Fibroblast of lung (primary cell): ENCODE measurements at regions not wholly inside any gene's neighbourhood (a gene's known extent, or its start where the extent isn't known, plus 50 kb on each side); places are given as distances from the start of the nearest gene placed in this dataset.

Source experiments
- EZH2 ChIP-seq: IDR thresholded peaks from 2 replicates; pipeline ENCODE4 v1.5.1; 2012; ENCODE audit warnings: low read length, control low read depth, mild to moderate bottlenecking; ENCODE audit errors: missing control alignments
- TF ChIP-seq, protein P1 (sequence below), 2 donors: IDR thresholded peaks in 1 of 2; conservative IDR thresholded peaks in 1 of 2; 1 replicate in 1 of 2; 2 replicates in 1 of 2; pipeline ENCODE4 v1.5.1; 2011 to 2012; ENCODE audit warnings: low read length in 2 of 2, control low read depth in 1 of 2, inconsistent platforms in 1 of 2, low read depth in 1 of 2, mild to moderate bottlenecking in 1 of 2

DNA sequence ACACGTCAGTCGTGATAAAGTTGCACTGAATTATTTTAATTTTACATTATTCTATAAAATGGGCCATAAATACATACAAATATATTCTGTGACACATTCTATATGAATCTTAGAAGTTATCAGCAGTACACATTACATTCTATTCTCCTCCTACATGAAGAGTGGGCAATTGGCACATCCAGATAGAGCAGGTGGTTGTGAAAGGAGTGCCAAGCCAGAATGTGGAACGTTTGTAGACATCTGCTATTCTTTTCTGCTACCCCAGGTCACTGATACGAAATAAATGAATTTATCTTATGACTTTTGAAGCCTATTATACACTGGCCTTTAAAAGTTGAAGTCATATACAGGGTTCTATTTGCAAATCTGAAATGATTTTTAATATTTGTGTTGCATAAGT lies 373.2 kb downstream of the PCDH17 start:
- no peak for TF ChIP-seq EZH2
- TF ChIP-seq, protein P1, sequence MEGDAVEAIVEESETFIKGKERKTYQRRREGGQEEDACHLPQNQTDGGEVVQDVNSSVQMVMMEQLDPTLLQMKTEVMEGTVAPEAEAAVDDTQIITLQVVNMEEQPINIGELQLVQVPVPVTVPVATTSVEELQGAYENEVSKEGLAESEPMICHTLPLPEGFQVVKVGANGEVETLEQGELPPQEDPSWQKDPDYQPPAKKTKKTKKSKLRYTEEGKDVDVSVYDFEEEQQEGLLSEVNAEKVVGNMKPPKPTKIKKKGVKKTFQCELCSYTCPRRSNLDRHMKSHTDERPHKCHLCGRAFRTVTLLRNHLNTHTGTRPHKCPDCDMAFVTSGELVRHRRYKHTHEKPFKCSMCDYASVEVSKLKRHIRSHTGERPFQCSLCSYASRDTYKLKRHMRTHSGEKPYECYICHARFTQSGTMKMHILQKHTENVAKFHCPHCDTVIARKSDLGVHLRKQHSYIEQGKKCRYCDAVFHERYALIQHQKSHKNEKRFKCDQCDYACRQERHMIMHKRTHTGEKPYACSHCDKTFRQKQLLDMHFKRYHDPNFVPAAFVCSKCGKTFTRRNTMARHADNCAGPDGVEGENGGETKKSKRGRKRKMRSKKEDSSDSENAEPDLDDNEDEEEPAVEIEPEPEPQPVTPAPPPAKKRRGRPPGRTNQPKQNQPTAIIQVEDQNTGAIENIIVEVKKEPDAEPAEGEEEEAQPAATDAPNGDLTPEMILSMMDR (conservative IDR thresholded peaks at IDR 0.05 in 1 of 2, IDR thresholded peaks at IDR 0.05 in 1 of 2; ENCODE audit: low read depth in 1 of 2, low read length in 2 of 2), result no peak
